ENCODE measurements at regions not wholly inside any gene's neighbourhood (a gene's known extent, or its start where the extent isn't known, plus 50 kb on each side); places are given as distances from the start of the nearest gene placed in this dataset.

- Histone ChIP-seq H3K4me1 (no peaks in the 10 kb centered on the region), H3K4me3 (no peak overlapping the region), H3K9me3 (no peaks in the 10 kb centered on the region), H3K27me3 (no peaks in the 10 kb centered on the region), H3K36me3 (no peaks in the 10 kb centered on the region), H3K27ac (no peak overlapping the region)
- no peak for DNase-seq
- intact Hi-C loops (cut with DNase I; ENCODE audit: low total_unique reads): no loop called here
- no peak for TF ChIP-seq CTCF (IDR thresholded peaks at IDR 0.05)
Observed at GRCh38 chr2:21363364-21363763, 239.6 kb downstream of the TDRD15 start.

GRCh38 chr2:21367421-21367820 is 243.7 kb downstream of the TDRD15 start:
- Histone ChIP-seq H3K27ac (no peak overlapping the region), H3K4me3 (no peak overlapping the region), H3K4me1 (no peaks in the 10 kb centered on the region), H3K9me3 (no peaks in the 10 kb centered on the region), H3K27me3 (no peaks in the 10 kb centered on the region), H3K36me3 (no peaks in the 10 kb centered on the region)
- TF ChIP-seq CTCF (IDR thresholded peaks at IDR 0.05): no peak
- intact Hi-C loops (cut with DNase I; ENCODE audit: low total_unique reads): no loop called here
- no peak for DNase-seq

- Histone ChIP-seq H3K4me1 (no peaks in the 10 kb centered on the region), H3K27me3 (no peaks in the 10 kb centered on the region), H3K4me3 (no peak overlapping the region), H3K27ac (no peak overlapping the region), H3K9me3 (no peaks in the 10 kb centered on the region), H3K36me3 (no peaks in the 10 kb centered on the region)
- TF ChIP-seq CTCF (IDR thresholded peaks at IDR 0.05): no peak
- DNase-seq: no peak
- intact Hi-C loops (cut with DNase I; ENCODE audit: low total_unique reads): no loop called here
Observed at GRCh38 chr2:21369787-21370186, 246.0 kb downstream of the TDRD15 start.

GRCh38 chr2:21371499-21372003 is 247.8 kb downstream of the TDRD15 start:
- Histone ChIP-seq H3K27me3 (no peaks in the 10 kb centered on the region), H3K36me3 (no peaks in the 10 kb centered on the region), H3K4me3 (no peak overlapping the region), H3K27ac (no peak overlapping the region), H3K4me1 (no peaks in the 10 kb centered on the region), H3K9me3 (no peaks in the 10 kb centered on the region)
- intact Hi-C loops (cut with DNase I; ENCODE audit: low total_unique reads): no loop called here
- no peak for DNase-seq
- no peak for TF ChIP-seq CTCF (IDR thresholded peaks at IDR 0.05)

GRCh38 chr2:21372654-21373053 is 248.9 kb downstream of the TDRD15 start:
- H3K4me3 ChIP-seq: no peak overlapping the region
- no peak overlapping the region for H3K27ac ChIP-seq
- H3K9me3 ChIP-seq: no peaks in the 10 kb centered on the region
- H3K4me1 ChIP-seq: no peaks in the 10 kb centered on the region
- H3K36me3 ChIP-seq: no peaks in the 10 kb centered on the region
- no peak for DNase-seq
- intact Hi-C loops (cut with DNase I; ENCODE audit: low total_unique reads): no loop called here
- no peak for TF ChIP-seq CTCF (IDR thresholded peaks at IDR 0.05)
- no peaks in the 10 kb centered on the region for H3K27me3 ChIP-seq

DNA sequence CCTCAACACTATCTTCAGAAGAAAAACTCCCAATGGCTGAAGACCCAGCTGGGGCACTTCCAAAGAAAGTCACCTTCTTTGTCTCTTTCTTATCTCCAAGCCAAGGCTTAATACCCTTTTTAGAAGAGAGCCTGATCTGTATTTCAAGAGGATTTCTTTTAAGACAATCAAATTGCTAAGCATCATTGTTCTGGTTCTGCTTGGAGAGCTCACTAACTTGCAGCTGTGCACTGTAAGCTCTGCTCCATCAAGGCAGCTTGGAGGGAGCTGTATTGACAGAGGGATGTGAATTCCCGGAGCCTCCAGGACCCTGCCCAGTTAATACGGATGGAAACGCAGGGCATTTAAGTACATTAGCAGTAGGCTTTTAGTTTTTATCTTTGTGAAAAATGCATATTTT is 253.1 kb downstream of the TDRD15 start:
- peaks cover 0 to 4% of the 10 kb centered on the region in 2 donors for H3K27me3 ChIP-seq
- H3K9me3 ChIP-seq: no peaks in the 10 kb centered on the region
- no peak for DNase-seq
- no peaks in the 10 kb centered on the region for H3K4me1 ChIP-seq
- intact Hi-C loops (cut with DNase I; ENCODE audit: low total_unique reads): no loop called here
- no peak for TF ChIP-seq CTCF (IDR thresholded peaks at IDR 0.05)
- no peak overlapping the region for H3K27ac ChIP-seq
- no peak overlapping the region for H3K4me3 ChIP-seq
- H3K36me3 ChIP-seq: no peaks in the 10 kb centered on the region
